NT2/D1 (cell line): ENCODE measurements at regions not wholly inside any gene's neighbourhood (a gene's known extent, or its start where the extent isn't known, plus 50 kb on each side); places are given as distances from the start of the nearest gene placed in this dataset.

Source experiments
- YY1 ChIP-seq: IDR thresholded peaks from 2 replicates; pipeline ENCODE4 v1.6.1; 2011; ENCODE audit not compliant: insufficient read length, insufficient read depth
- ZNF274 ChIP-seq: IDR thresholded peaks from 2 replicates; pipeline ENCODE4 v1.6.1; 2011; ENCODE audit warnings: mild to moderate bottlenecking, low read depth, low read length

DNA sequence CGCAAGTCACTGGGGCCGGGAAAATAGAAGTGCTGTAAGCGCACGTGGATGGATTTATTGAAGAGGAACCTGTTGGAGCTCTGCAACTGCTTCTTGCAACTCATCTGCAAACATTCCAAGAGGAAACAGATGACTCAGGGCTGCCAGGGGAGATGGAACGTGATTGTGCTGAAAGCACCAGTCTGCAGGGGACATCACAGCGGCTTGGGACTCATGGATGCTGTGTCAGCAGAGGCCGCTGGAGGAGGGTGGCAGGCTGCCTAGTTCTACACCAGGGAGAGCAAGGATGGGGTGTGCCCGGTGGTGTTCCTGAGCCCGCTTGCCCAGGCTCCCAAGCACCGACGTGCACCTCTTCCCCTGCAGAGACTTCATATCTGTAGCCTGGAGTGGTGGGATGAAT is 515.7 kb downstream of the TCERG1L start:
- TF ChIP-seq YY1: no peak
- no peak for TF ChIP-seq ZNF274
